Esophagus muscularis mucosa (tissue), 3 donors: ENCODE measurements at regions not wholly inside any gene's neighbourhood (a gene's known extent, or its start where the extent isn't known, plus 50 kb on each side); places are given as distances from the start of the nearest gene placed in this dataset.

Source experiments
- CTCF ChIP-seq, 3 experiments: fragments of 200-600 bp in 2 of 3; fragments of 450-650 bp in 1 of 3; sonication (generic) in 2 of 3; IDR thresholded peaks; one replicate each; pipeline ENCODE4 v1.5.1; 2017 to 2019; ENCODE audit warnings: antibody characterized with exemption in 3 of 3, mild to moderate bottlenecking in 2 of 3, moderate library complexity in 1 of 3
- POLR2AphosphoS5 ChIP-seq, 2 donors: sonication (generic); formaldehyde crosslinking; IDR thresholded peaks; one replicate each; pipeline ENCODE4 v1.6.1; 2017; ENCODE audit warnings: antibody characterized with exemption in 2 of 2

- TF ChIP-seq CTCF (IDR thresholded peaks at IDR 0.05), result no peak
- no peak for TF ChIP-seq POLR2AphosphoS5 (IDR thresholded peaks at IDR 0.05)
These were observed 610.6 kb upstream of the TSPY4 start for GRCh38 chrY:8726616-8727015.
